ENCODE measurements at regions not wholly inside any gene's neighbourhood (a gene's known extent, or its start where the extent isn't known, plus 50 kb on each side); places are given as distances from the start of the nearest gene placed in this dataset.

DNA sequence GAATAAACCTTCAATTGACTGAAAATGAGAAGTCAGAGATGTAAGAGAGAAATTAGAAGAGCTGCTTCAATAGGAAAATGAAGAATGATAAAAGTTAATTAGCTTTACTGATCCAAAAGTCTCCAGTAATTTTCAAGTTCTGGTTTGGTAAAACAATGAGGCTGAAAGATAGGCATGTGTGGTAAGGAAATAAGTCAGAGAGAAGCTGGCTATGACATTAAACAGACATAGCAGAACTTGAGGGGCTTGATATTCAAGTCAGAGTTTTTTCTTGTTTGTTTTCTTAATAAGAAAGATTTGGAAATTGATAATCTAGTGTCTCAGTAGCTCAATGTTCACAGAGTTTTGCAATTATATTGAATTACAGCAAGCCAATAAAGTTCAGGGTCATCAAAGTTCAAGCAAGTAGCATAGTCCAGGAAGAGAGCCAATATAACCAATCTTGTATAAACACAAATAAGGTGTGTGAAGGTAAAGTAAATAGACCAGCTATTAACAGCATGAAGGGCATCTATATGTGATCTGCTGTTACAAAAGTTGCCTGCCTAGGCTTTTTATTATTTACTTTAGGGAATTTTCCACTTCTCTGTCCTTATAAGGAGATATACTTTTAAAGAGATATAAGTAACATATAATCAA lies 1111.5 kb downstream of the TRHDE start:
- Mint-ChIP-seq H3K27ac (no peak overlapping the region), H3K4me3 (no peak overlapping the region), H3K9me3 (peaks cover 12 to 39% (median 16%) of the 10 kb centered on the region in 6 donors), H3K36me3 (no peaks in the 10 kb centered on the region), H3K4me1 (no peaks in the 10 kb centered on the region), H3K27me3 (ENCODE audit: low read depth in 3 of 3) (no peaks in the 10 kb centered on the region)
- DNase-seq: no peak

DNA sequence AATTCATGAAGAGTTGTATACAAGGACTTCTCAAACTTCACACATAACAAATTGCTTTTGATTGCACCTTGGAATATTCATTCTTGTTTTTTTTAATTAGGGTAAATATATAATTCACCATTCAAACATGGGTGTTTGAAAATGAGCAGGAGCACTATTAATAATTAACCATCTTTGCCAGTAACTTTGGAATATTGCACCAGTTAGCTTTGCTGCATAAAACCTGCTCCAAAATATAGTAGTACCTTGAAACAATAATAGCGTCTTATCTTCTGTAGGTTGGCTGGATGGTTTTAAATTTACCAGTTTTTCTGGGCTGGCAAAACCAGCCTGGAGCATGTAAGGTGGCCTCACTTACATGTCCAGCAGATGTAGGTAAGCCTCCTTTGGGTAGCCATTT lies 1112.4 kb downstream of the TRHDE start:
- Mint-ChIP-seq H3K4me3 (no peak overlapping the region), H3K4me1 (no peaks in the 10 kb centered on the region), H3K27me3 (ENCODE audit: low read depth in 3 of 3) (no peaks in the 10 kb centered on the region), H3K27ac (no peak overlapping the region), H3K36me3 (no peaks in the 10 kb centered on the region), H3K9me3 (peaks cover 12 to 38% (median 15%) of the 10 kb centered on the region in 6 donors)
- DNase-seq: no peak

DNA sequence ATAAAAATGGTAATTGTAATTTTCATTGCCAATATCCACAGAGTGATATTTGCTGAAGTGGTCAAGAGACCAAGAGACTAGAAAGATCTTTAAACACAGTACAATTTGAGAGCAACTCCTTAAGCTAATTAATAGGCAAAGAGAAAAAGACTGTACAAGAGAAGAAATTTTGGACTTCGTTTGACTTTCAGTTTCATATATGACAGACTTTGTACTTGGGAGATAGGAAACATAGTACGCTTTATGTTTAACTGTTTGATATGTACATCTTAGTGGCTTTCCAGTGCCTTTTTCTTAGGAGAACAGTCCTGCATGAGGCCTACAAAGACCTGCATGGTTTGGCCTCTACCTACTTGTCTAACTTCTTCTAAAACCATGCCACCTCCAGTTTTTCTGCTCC lies 1118.1 kb downstream of the TRHDE start:
- peaks cover 5 to 22% (median 8%) of the 10 kb centered on the region in 6 donors for H3K9me3 Mint-ChIP-seq
- DNase-seq: no peak
- no peaks in the 10 kb centered on the region for H3K27me3 Mint-ChIP-seq (ENCODE audit: low read depth in 3 of 3)
- no peak overlapping the region for H3K27ac Mint-ChIP-seq
- no peak overlapping the region for H3K4me3 Mint-ChIP-seq
- no peaks in the 10 kb centered on the region for H3K36me3 Mint-ChIP-seq
- H3K4me1 Mint-ChIP-seq: no peaks in the 10 kb centered on the region

DNA sequence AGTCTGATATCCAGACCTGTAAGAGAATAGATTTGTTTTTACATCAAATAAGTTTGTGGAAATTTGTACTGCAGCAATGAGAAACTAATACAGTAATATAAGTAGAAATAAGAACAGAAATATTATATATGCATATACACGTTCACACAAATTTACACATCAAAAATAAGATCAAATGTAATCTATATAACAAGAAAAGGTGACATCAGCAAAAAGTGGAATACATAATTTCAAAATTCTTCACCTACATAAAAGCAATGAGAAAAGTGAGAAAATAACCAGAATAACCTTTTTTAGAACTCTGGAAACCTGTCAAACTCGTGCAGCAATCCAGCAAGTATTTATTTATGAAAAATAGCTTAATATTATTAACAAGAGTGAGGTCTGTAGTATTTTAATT lies 1124.6 kb upstream of the ATXN7L3B start:
- Mint-ChIP-seq H3K36me3 (no peaks in the 10 kb centered on the region), H3K27me3 (ENCODE audit: low read depth in 3 of 3) (peaks cover 0 to 1% (median 0%) of the 10 kb centered on the region in 3 donors), H3K9me3 (peaks cover 5 to 46% (median 16%) of the 10 kb centered on the region in 6 donors), H3K27ac (no peak overlapping the region), H3K4me3 (no peak overlapping the region), H3K4me1 (no peaks in the 10 kb centered on the region)
- DNase-seq: no peak

DNA sequence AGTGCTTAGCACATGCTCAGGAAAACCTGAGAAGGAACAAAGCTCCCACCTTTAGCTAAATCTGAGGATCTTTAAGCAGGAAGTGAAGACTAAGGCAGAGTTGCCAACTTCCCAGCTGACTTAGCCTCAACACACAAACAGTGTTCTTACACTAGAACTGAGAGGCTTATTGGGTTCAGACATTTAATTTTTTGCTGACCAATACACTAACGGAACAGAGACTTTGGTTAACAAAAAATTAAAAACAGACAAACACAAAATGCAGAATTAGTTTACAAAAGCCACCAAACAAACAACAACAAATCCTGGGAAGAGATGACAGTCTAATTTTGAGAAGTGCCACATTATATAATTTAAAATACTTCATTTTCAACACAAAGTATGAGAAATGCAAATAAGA lies 1123.7 kb upstream of the ATXN7L3B start:
- H3K4me1 Mint-ChIP-seq: no peaks in the 10 kb centered on the region
- peaks cover 5 to 41% (median 14%) of the 10 kb centered on the region in 6 donors for H3K9me3 Mint-ChIP-seq
- H3K36me3 Mint-ChIP-seq: no peaks in the 10 kb centered on the region
- DNase-seq: no peak
- H3K27ac Mint-ChIP-seq: no peak overlapping the region
- no peak overlapping the region for H3K4me3 Mint-ChIP-seq
- peaks cover 0 to 1% (median 0%) of the 10 kb centered on the region in 3 donors for H3K27me3 Mint-ChIP-seq (ENCODE audit: low read depth in 3 of 3)

DNA sequence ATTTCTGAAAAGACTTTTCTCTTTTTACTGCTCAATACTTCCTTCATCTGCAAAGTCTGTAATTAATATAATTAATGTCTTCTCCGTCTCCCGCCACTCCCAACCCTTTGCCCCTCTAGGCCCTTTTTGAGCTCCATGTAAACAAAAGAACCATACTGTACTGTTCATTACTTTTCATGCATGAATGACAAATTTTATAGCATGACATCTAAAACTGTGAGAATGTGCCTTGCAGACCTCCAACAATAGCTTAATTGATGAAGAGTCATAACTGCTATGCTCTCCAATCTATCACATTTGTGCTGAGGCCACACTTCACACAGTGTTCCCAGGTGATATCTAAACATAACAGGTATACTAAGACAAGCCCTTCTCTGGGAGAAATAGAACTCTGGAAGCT lies 1122.7 kb upstream of the ATXN7L3B start:
- no peaks in the 10 kb centered on the region for H3K36me3 Mint-ChIP-seq
- H3K4me1 Mint-ChIP-seq: no peaks in the 10 kb centered on the region
- DNase-seq: no peak
- H3K4me3 Mint-ChIP-seq: no peak overlapping the region
- H3K27ac Mint-ChIP-seq: no peak overlapping the region
- peaks cover 0 to 1% (median 0%) of the 10 kb centered on the region in 3 donors for H3K27me3 Mint-ChIP-seq (ENCODE audit: low read depth in 3 of 3)
- H3K9me3 Mint-ChIP-seq: peaks cover 5 to 41% (median 16%) of the 10 kb centered on the region in 6 donors

DNA sequence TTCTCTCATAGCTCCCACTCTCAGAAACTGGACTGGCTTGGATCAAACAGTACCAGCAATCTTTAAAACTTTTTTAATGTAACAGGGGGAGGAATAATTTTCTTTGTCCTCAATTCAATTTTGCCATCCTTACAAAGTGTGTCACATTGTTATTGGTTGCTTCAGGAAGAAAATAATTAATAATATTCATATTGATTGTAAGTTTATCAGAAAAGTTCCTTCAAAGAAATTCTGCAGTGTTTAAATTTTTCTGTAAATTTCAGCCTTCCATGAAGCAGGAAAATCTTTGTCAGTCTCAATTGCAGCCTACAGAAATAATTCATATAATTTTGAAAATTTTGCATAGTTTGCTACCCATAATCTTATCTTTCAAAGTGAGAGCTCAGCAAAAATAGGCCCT lies 1119.1 kb upstream of the ATXN7L3B start:
- peaks cover 1 to 6% of the 10 kb centered on the region in 2 donors for H3K4me1 Mint-ChIP-seq
- H3K9me3 Mint-ChIP-seq: peaks cover 6 to 30% (median 13%) of the 10 kb centered on the region in 6 donors
- no peaks in the 10 kb centered on the region for H3K36me3 Mint-ChIP-seq
- H3K27ac Mint-ChIP-seq: no peak overlapping the region
- no peaks in the 10 kb centered on the region for H3K27me3 Mint-ChIP-seq (ENCODE audit: low read depth in 3 of 3)
- DNase-seq: no peak
- no peak overlapping the region for H3K4me3 Mint-ChIP-seq

DNA sequence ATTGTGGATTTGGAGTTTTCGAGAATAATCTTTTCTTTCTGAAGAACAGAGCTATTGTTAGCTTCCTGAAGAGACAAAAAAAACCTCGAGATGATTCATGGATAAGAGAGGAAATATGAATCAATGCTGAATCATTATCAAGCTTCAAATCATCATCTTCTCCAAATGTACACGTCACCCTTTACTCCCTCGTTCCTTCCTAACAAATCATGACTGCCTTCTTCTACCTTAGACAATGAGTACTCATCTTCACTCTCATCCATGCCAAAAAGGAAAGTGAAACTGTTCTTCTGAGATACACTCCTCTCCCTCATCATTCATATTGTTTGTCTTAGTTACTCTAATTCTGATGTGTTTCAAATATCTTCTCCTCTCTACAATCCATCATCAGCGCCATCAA lies 1115.8 kb upstream of the ATXN7L3B start:
- H3K36me3 Mint-ChIP-seq: no peaks in the 10 kb centered on the region
- peak overlapping the region in 4 of 5 donors; percentile 2 to 48 (median 2) for H3K4me3 Mint-ChIP-seq
- peaks cover 4 to 17% (median 11%) of the 10 kb centered on the region in 6 donors for H3K9me3 Mint-ChIP-seq
- no peak for DNase-seq
- peaks cover 1 to 6% of the 10 kb centered on the region in 2 donors for H3K4me1 Mint-ChIP-seq
- H3K27me3 Mint-ChIP-seq (ENCODE audit: low read depth in 3 of 3): no peaks in the 10 kb centered on the region
- no peak overlapping the region for H3K27ac Mint-ChIP-seq

DNA sequence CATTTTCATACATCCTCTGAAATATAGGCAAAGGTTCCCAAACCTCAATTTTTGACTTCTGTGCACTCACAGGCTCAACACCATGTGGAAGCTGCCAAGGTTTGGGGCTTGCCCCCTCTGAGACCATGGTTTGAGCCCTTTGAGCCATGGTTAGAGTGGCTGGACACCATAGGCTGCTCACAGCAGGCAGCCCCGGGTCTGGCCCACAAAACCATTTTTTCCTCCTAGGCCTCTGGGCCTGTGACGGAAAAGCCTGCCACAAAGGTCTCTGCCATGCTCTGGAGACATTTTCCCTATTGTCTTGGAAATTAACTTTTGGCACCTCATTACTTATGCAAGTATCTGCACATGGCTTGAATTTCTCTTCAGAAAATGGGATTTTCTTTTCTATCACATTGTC lies 1113.2 kb upstream of the ATXN7L3B start:
- no peak for DNase-seq
- Mint-ChIP-seq H3K27me3 (ENCODE audit: low read depth in 3 of 3) (no peaks in the 10 kb centered on the region), H3K9me3 (peaks cover 4 to 14% (median 9%) of the 10 kb centered on the region in 6 donors)

DNA sequence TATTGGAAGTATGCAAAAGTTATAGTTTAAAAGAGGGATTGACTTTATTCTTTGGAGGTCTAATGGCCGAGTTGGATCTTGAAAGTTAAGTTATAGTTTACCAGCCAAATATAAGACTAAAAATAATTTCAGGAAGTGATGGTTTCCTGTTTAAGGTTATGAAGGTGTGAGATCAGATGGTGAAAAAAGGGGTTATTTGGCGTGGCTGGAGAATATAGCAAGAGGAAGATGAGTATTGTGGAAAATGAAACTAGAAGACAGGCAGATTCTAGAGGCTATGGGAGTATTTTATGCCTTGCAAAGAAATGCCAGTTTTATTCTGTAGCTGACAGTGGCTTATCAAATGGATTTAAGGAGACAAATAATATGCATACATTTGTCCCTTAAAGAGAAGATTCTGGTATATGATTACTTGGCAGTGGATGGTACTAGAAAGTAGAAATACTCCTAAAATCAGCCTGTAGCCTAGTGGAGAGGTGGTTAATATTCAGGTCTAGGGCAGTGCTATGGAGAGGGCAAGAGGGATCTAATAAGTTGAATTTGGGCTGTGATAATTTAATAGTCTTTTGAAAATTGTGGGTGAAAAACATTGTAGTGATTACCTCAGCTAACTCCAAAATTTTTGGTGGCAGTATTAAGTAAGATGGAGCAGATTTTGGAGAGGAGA lies 1091.8 kb upstream of the ATXN7L3B start:
- H3K4me3 Mint-ChIP-seq: peak overlapping the region; percentile 16 to 65 (median 40)
- peak overlapping the region in 2 of 6 donors; percentile 2 to 34 for H3K27ac Mint-ChIP-seq
- no peaks in the 10 kb centered on the region for H3K36me3 Mint-ChIP-seq
- peak in 2 of 3 donors; percentile 1 to 16 for DNase-seq
- peaks cover 7 to 21% of the 10 kb centered on the region in 2 donors for H3K4me1 Mint-ChIP-seq
- peaks cover 0 to 1% (median 0%) of the 10 kb centered on the region in 3 donors for H3K27me3 Mint-ChIP-seq (ENCODE audit: low read depth in 3 of 3)
- H3K9me3 Mint-ChIP-seq: peaks cover 0 to 8% (median 3%) of the 10 kb centered on the region in 6 donors

More for the DNA sequence above, 1113.2 kb upstream of the ATXN7L3B start:
- no peak overlapping the region for H3K27ac Mint-ChIP-seq
- H3K4me1 Mint-ChIP-seq: peaks cover 1 to 6% of the 10 kb centered on the region in 2 donors
- H3K4me3 Mint-ChIP-seq: no peak overlapping the region
- no peaks in the 10 kb centered on the region for H3K36me3 Mint-ChIP-seq

DNA sequence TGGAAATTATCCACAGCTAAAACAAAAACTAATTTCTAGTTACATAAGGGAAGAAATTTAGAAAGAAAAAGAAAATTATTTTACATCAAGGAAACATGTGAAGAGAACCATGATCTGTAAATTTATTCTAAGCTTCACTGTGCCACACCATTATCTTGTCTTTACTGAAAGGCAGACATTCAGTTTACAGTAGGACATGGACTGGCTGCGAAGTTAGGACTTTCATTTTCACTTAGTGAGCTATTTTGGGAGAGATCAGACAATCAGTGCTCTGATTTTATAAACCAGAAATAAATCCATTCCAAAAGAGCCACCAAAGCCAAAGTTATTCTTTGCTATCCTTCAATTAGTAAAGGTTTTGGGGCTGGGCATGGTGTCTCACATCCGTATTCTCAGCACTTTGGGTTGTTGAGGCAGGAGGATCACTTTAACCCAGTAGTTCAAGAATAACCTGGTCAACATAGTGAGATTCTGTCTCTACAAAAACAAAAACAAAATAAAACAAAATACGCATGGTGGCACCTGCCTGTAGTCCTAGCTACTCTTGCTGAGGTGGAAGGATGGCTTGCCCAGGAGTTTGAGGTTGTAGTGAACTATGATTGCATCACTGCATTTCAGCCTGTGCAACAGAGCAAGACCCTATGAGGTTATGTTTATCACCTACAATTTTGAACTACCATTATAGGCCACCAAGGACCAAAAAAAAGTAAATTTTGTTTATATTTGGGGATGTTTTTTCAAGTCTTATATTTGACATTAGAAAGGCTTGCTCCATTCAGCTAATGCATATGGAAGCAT lies 1084.8 kb upstream of the ATXN7L3B start:
- H3K4me1 Mint-ChIP-seq: peaks cover 0 to 6% of the 10 kb centered on the region in 2 donors
- H3K9me3 Mint-ChIP-seq: peaks cover 0 to 13% (median under 1%) of the 10 kb centered on the region in 6 donors
- peaks cover 0 to 1% (median 0%) of the 10 kb centered on the region in 3 donors for H3K27me3 Mint-ChIP-seq (ENCODE audit: low read depth in 3 of 3)
- no peak for DNase-seq
- H3K27ac Mint-ChIP-seq: no peak overlapping the region
- H3K36me3 Mint-ChIP-seq: no peaks in the 10 kb centered on the region
- H3K4me3 Mint-ChIP-seq: no peak overlapping the region

DNA sequence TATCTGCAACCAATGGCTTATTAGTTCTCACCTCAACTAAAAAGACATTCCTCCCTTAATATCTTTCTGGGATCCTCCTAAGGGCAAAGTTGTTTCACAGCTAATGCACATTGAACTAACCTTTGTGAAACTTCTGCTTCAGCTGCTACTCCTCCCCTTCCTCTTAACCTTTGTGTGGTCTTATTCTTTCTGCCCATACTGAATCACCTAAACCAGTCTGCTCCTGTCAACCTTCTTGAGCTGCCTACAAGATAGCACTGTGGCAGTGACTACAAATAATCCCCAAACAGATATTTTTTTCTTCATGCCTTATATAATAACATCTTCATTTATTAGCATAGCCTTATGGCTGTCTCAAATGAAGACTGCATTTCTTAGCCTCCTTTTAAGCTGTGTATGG lies 1077.4 kb upstream of the ATXN7L3B start:
- peaks cover 0 to 2% (median 0%) of the 10 kb centered on the region in 3 donors for H3K27me3 Mint-ChIP-seq (ENCODE audit: low read depth in 3 of 3)
- H3K4me1 Mint-ChIP-seq: no peaks in the 10 kb centered on the region
- H3K4me3 Mint-ChIP-seq: no peak overlapping the region
- peaks cover 0 to 9% (median 6%) of the 10 kb centered on the region in 6 donors for H3K9me3 Mint-ChIP-seq
- H3K27ac Mint-ChIP-seq: no peak overlapping the region
- H3K36me3 Mint-ChIP-seq: no peaks in the 10 kb centered on the region
- no peak for DNase-seq

DNA sequence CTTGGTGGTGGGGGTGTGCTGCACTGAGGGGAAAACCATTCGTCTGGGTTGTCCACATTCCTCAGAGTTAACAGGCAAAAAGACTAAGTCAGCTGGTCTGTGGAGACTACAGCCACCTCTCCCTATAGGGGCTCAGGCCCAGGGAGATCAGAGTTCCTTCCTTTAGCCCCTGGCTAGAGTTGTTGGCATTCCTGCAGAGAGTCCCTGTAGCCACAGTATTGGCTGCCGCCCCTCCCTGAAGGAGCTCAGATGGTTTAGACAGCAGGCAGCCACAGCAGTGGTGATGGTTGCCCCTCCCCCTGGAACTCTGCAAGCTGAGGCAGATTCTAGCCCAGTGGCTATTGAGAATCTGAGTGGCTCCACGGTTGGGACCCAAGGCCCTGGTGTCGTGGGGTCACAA lies 1072.5 kb upstream of the ATXN7L3B start:
- H3K27me3 Mint-ChIP-seq (ENCODE audit: low read depth in 3 of 3): peaks cover 0 to 2% (median 0%) of the 10 kb centered on the region in 3 donors
- H3K27ac Mint-ChIP-seq: no peak overlapping the region
- no peak for DNase-seq
- no peak overlapping the region for H3K4me3 Mint-ChIP-seq
- H3K36me3 Mint-ChIP-seq: no peaks in the 10 kb centered on the region
- H3K4me1 Mint-ChIP-seq: no peaks in the 10 kb centered on the region
- H3K9me3 Mint-ChIP-seq: peaks cover 4 to 14% (median 7%) of the 10 kb centered on the region in 6 donors

DNA sequence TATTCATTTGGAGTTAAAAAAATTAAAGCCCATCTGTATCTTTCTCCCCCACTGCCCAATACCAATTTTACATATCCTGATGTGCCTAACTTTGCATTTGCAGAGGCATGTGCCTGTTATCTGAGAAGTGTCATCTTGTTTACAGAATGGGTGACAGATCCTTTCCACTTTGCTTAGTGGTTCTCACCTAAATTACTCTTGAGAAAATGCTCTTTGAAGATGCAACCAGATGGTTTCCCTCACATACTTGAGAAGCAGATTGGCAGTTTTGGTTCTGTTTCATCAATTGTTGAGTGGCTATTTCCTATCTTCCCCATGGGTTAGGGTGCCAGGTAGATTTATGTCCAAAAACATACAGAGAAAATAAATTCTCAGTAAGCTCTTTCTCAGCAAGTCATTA lies 1051.4 kb upstream of the ATXN7L3B start:
- Mint-ChIP-seq H3K4me3 (no peak overlapping the region), H3K27me3 (ENCODE audit: low read depth in 3 of 3) (no peaks in the 10 kb centered on the region), H3K9me3 (peaks cover 4 to 44% (median 24%) of the 10 kb centered on the region in 6 donors), H3K36me3 (peaks cover 0 to 4% (median 0%) of the 10 kb centered on the region in 3 donors), H3K4me1 (peaks cover 2 to 12% of the 10 kb centered on the region in 2 donors), H3K27ac (no peak overlapping the region)
- DNase-seq: peak in 2 of 3 donors; percentile 3 to 5
